ENCODE measurements at regions not wholly inside any gene's neighbourhood (a gene's known extent, or its start where the extent isn't known, plus 50 kb on each side); places are given as distances from the start of the nearest gene placed in this dataset.

- TF ChIP-seq EZH2 (IDR thresholded peaks at IDR 0.05; ENCODE audit: low read length) (no peak), CTCF (optimal IDR thresholded peaks at IDR 0.05 in 1 of 3, IDR thresholded peaks at IDR 0.05 in 1 of 3, conservative IDR thresholded peaks at IDR 0.05 in 1 of 3; ENCODE audit: extremely low read depth in 1 of 3, insufficient read depth in 2 of 3, low read length in 3 of 3) (no peak)
Observed at GRCh38 chr4:123621072-123621705, 224.6 kb downstream of the SPRY1 start.
